HG03045 (cell line): ENCODE measurements at regions not wholly inside any gene's neighbourhood (a gene's known extent, or its start where the extent isn't known, plus 50 kb on each side); places are given as distances from the start of the nearest gene placed in this dataset.

ENCODE experiments used
- ATAC-seq: cut with Tn5 transposase; IDR thresholded peaks from one replicate; pipeline ENCODE4 v1.9.1; 2021; ENCODE audit warnings: mild to moderate bottlenecking, moderate library complexity; ENCODE audit not compliant: unreplicated experiment

DNA sequence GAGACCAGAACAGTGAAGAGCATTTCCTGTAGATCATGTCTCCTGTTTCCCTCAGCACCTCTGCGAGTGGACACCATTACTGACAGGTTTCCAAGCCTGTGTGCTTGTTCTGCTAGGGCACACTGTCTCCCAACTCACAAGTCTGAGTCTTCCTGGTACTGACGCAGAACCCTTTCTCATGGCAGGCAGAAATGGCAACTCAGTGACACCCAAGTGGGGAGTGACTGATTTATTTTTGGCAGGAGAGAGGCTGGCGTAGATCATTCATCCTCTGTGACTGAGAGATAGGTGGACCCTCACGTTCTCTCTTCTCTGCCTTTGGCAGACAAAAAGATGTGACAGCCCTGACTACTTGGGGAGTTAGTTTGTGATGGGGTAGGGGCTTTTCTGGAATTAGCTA is 183.4 kb downstream of the RFC3 start:
- no peak for ATAC-seq

GRCh38 chr13:34002141-34002540 is 184.2 kb downstream of the RFC3 start:
- no peak for ATAC-seq

GRCh38 chr13:34002924-34003323 is 185.0 kb downstream of the RFC3 start:
- ATAC-seq, result no peak

DNA sequence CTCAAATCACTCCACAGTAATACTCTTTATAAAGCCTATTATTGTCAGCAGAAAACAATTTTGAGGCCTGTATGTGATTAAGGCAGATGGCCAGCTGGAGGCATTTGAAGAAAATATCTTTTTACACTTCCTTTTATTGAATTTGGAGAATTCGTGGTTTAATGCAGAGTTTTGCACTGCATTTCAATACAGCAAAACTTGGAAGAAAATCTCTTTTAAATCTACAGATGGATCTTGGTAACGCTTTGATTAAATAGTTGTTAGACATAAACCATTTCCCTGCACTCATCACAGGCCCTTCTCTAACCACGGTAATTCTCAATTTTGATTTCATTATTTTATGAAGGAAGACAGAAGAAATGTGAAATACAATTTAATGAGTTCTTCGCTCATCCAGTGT is 185.7 kb downstream of the RFC3 start:
- ATAC-seq, result no peak

DNA sequence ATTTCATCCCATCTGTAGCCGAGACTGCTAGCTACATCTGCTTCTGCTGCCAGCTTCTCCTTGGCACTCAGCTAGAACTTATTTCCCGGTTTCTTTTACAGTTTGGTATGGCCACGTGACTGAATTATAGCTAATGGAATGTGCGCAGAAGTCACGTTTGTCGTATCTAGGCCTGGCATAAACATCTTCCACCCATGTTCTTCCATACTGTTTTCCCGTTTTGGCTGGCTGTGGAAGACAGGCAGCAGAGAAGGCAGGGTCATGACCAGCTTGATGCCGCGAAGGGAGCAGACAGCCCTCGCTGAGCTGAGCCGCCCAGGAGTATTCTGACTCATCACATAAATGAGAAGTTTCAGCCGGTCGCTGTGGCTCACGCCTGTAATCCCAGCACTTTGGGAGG is 186.7 kb downstream of the RFC3 start:
- no peak for ATAC-seq

DNA sequence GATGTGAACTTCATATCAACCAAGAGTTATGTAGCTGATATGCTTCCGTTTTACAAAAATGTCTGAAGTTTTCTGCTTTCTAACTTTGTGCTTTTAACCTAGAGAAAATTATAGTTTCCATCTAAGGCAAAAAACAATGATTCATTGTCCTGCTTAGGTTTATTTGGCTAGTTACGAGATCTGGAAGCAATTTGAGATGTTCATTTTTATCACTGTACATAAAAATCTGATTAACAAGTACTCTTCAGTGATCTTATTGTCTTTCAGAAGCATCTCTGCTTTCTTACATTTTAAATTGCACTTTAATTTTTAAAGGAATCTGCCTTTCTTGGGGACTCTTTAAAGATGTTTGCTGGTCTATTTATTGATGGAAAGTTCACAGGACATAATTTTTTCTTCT is 188.1 kb downstream of the RFC3 start:
- ATAC-seq, result no peak

GRCh38 chr13:34011552-34012085 is 193.7 kb downstream of the RFC3 start:
- no peak for ATAC-seq

DNA sequence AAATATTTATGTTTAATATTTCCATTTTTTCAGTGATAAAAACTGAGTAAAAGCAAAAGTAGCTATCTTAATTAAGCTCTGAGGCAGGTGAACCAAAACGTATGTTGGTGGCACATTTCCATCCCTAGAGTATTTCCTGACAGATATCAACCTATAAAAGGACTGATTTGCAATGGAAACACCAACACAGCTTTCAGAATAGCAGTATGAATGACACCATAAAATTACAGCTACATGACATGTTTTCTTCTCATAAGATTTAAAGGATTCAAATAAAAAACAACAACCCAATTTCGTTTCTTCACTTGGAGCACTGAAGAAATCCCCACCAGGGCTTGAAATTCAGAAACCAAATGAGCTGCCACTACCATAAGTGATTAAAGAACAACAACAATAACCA is 194.4 kb downstream of the RFC3 start:
- no peak for ATAC-seq

DNA sequence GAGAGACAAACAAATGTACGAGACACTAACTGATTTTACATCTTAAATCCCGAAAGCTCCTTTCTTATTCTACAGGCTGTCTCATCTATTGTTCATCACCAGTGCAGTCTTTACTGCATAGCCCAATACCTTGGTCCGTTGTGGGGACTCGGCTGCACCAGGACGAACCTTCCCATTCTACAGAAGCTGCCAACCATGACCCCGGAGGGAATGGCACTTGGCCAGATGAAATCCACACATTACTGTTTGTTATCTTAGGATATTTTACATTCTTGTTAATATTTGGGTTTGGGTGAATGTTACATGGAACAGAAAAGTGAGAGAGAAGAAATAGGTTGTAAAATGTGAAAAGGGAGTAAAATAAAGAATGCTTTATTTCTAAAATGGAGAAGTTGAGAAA is 195.1 kb downstream of the RFC3 start:
- ATAC-seq, result no peak

DNA sequence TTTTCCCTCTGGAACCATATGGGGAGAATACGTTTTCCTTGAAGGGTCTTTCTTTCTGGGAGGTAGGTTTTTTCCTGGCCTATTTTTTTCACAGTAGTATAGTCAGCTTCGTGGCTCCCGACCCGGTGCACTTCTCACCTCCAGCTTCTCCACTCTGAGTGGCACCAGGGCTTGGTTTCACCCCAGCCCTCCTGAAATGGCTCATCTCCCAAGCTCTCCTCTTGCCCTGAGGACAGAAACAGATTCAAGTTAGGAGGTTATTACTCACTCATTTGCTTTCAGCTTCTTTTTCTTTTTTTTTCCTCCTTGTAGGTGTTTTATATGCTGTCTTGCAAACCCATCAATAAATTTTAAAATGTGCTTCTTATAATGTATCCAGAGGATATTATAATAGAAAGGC is 199.3 kb downstream of the RFC3 start:
- no peak for ATAC-seq

DNA sequence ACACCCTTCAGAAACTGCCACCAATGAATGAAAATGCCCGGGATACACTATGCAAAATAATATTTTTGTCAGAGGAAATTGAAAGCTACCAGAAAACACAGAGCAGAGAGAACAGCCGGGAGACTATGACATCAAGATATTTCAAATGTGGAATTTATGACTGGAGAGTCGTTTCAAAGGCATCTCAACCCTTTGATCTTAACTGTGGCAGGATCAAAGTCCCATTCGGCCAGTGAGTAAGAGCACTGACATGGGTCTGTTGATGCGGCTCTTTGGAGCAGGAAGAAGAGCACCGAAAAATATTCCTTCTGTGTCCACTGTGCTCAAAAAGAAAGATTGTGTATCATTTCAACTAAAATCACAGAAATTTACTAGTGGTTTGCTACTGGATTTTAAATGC is 201.9 kb downstream of the RFC3 start:
- no peak for ATAC-seq

DNA sequence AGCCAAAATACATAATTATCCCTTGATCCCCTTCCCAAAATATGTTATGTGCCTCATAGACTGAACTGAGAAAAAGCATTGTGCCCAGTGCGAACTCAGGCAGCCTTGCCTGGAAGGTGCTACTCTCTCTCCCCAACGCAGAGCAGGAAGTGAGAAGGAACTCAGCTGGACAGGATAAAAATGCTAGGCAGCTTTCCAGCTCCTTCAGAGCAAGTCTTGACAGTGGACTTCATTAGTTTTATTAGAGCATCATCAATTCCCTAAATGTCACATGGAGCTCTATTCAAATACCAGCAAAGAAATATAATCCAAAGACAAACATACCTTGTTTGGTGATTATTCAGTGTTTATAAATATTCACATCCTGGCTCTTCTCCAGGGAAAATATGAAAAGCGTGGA is 202.4 kb downstream of the RFC3 start:
- ATAC-seq, result no peak

DNA sequence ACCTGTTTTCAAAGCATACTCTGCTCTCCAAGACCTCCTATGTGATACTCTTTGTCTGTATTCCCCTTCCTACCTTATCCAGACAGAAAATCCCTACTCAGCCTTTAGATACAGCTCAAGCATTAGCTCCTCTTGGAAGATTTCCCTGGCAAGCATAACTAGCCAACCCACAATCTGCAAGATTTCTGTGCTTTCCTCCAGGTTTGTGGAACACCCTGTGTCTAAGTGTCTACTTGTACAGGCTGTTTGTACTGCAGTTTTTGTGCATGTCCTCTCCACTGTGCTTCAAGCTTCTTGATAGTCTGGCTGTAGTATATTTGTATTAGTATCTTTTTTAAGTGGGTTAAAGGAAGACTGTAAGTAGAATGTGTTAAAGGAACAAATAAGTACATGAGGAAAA is 203.7 kb downstream of the RFC3 start:
- ATAC-seq, result no peak

DNA sequence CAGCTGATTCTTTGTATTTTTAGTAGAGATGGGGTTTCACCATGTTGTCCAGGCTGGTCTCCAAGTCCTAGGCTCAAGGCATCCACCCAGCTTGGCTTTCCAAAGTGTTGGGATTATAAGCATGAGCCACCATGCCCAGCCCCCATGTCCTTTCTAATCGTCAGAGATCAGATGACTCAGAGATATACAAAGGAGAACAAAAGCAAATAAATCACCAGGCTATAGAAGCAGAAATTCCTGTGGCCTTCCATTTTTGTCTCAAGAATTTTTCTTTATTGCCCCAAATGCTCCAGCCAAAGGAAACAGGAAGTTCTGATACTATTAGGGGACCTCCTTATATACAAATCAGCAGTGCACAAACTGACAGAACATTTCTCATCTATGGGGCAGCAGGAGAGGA is 207.8 kb downstream of the RFC3 start:
- ATAC-seq, result no peak

DNA sequence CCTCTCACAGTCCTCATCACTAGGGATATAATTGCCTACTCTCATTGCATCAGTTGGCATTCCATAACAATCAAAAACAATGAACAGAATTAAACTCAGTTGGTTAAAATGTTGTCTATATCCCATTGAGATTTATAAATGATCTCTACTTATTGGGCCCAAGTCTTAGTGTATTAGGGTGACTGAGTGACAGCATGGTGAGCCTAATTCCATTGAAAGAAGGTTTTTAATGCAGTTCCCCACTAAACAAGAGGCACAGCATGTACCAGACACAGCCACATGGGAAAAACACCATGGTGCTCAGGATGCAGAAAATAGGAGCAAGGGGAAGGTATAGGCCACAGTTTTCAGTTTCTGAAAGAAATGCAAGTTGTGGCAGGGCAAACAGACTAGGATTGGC is 208.4 kb downstream of the RFC3 start:
- no peak for ATAC-seq

DNA sequence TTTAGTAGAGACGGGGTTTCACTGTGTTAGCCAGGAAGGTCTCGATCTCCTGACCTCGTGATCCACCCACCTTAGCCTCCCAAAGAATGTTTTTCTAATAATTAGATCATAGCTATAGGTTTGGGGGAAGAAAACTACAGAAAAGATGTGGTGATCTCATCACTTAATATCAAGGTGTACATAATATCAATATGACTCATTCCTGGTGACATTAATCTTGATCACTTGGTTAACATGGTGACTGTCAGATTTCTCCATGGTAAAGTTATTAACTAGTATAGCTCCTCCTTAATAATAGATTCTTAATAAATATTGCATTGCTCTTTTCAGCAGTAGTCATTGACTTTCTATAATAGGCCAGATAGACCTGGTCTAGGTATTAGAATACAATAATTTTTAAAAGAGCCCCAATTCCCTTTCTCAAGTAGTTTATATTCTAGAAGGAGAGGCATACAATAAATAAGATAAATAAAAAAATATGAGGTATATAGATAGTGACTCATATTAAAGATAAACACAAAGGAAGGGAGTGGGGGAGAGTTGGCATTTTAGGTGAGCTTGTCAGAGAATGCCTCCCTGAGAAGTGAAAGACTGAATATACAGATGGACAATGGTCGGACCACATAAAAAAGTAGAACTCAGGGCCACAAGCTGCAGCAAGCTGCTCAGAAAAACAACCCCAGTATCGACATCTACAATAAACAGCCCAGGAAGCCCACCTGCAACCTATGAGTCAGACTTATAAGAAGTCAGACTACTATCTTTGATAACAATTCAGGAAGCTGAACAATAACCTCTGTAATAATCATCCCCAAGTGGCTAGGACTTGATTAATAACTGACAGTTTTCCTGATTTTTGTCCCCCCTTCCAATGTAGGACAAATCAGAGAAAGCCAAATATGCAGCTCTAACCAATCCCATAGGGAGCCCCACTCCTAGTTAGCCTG is 210.8 kb downstream of the RFC3 start:
- no peak for ATAC-seq

DNA sequence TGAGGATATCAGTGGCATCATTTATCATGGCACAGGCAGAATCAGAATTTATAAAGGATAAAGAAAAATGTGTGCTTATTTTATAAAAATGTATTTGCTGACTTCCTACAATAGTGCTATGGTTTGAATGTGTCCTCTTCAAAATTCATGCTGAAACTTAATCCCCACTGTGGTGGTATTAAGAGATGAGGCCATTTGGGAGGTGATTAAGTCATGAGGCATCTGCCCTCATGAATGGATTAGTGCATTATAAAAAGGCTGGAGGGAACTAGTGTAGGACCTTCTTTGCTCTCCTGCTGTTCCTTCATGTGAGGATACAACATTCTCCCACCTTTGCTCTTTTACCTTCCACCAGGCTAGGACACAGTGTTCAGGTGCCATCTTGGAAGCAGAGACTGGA is 212.8 kb downstream of the RFC3 start:
- no peak for ATAC-seq

DNA sequence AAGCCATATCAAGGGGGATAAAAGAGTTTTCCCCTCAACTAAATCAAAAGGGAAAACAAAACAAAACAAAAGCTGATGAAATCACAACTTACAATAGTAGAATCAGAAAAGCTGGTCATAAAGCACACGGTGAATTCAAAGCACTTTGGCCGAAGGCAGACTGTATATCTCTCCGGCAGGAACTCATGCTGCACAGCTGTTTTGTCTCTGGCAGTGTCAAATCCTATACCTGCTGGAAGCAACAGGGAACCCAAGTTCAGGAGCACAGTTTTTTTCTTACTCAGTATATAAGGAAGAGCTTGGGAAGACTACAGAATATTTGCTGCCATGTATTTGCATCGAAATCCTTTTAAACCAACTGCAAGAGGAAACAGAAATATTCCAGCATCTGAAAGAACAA is 213.7 kb downstream of the RFC3 start:
- no peak for ATAC-seq

DNA sequence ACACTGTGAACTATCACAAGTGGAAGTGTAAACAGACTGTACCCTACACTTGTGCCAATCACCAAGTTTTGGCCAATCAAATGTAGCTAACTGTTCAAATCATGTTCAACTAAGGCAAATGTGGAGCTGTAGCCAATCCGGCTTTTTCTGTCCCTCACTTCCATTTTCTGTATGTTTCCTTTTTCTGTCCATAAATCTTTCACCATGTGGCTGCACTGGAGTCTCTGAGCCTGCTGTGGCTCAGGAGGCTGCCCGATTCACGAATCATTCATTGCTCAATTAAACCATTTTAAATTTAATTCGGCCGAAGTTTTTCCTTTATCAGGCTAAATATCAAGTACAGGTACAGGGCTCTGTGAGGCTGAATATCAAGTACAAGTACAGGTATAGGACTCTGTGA is 216.5 kb downstream of the RFC3 start:
- ATAC-seq, result no peak

GRCh38 chr13:34035178-34035577 is 217.2 kb downstream of the RFC3 start:
- no peak for ATAC-seq

GRCh38 chr13:34035676-34036325 is 217.9 kb downstream of the RFC3 start:
- no peak for ATAC-seq
